Stimulated activated CD4-positive, alpha-beta T cell treated with anti-CD3 and anti-CD28 coated beads, Interleukin-12 subunit alpha, Interleukin-12 subunit beta, amount 100 ng/mL, for 24 hours (primary cell): ENCODE measurements at regions not wholly inside any gene's neighbourhood (a gene's known extent, or its start where the extent isn't known, plus 50 kb on each side); places are given as distances from the start of the nearest gene placed in this dataset.
"Not testable (repeated sequence)": the region's sequence is repeated elsewhere in the genome, so short reads cannot be mapped to it uniquely, and the experiment has no call there.

Experiments
- DNase-seq, 2 experiments: peaks; one replicate each; pipeline ENCODE4 v3.0.0-alpha.2; 2020; ENCODE audit warnings: low read depth in 2 of 2

- DNase-seq: no peak
Observed at GRCh38 chr2:180695586-180696401, 284.6 kb upstream of the UBE2E3 start.

- no peak for DNase-seq
Observed at GRCh38 chr2:180694445-180695421, 285.7 kb upstream of the UBE2E3 start.

GRCh38 chr2:180692322-180692721 lies 288.1 kb upstream of the UBE2E3 start:
- DNase-seq: no peak

- DNase-seq: not testable (repeated sequence)
Observed at GRCh38 chr2:180691855-180692223, 288.6 kb upstream of the UBE2E3 start.

- not testable (repeated sequence) for DNase-seq
Observed at GRCh38 chr2:180691186-180691854, 289.1 kb upstream of the UBE2E3 start.

GRCh38 chr2:180690611-180691010 lies 289.8 kb upstream of the UBE2E3 start:
- no peak for DNase-seq

GRCh38 chr2:180682871-180683270 lies 297.5 kb upstream of the UBE2E3 start:
- no peak for DNase-seq

GRCh38 chr2:180679693-180680092 lies 300.7 kb upstream of the UBE2E3 start:
- no peak for DNase-seq

- DNase-seq: no peak
Observed at GRCh38 chr2:180678625-180678972, 301.8 kb upstream of the UBE2E3 start.

- no peak for DNase-seq
Observed at GRCh38 chr2:180677930-180678624, 302.3 kb upstream of the UBE2E3 start.

- no peak for DNase-seq
Observed at GRCh38 chr2:180677200-180677599, 303.2 kb upstream of the UBE2E3 start.

GRCh38 chr2:180676520-180677025 lies 303.8 kb upstream of the UBE2E3 start:
- DNase-seq: no peak

GRCh38 chr2:180675170-180675569 lies 305.2 kb upstream of the UBE2E3 start:
- DNase-seq: no peak

- no peak for DNase-seq
Observed at GRCh38 chr2:180672377-180672776, 308.0 kb upstream of the UBE2E3 start.

GRCh38 chr2:180670302-180671003 lies 310.0 kb upstream of the UBE2E3 start:
- DNase-seq: no peak

GRCh38 chr2:180669016-180669415 lies 311.4 kb upstream of the UBE2E3 start:
- no peak for DNase-seq

- DNase-seq: no peak
Observed at GRCh38 chr2:180664507-180664906, 315.9 kb upstream of the UBE2E3 start.

GRCh38 chr2:180662941-180663471 lies 317.4 kb upstream of the UBE2E3 start:
- no peak for DNase-seq

GRCh38 chr2:180662521-180662920 lies 317.9 kb upstream of the UBE2E3 start:
- no peak for DNase-seq

GRCh38 chr2:180661686-180662030 lies 318.7 kb upstream of the UBE2E3 start:
- DNase-seq: no peak
